Tibial nerve (tissue), 4 donors: ENCODE measurements at regions not wholly inside any gene's neighbourhood (a gene's known extent, or its start where the extent isn't known, plus 50 kb on each side); places are given as distances from the start of the nearest gene placed in this dataset.

ENCODE experiments used
- DNase-seq, 2 donors: peaks; one replicate each; pipeline ENCODE4 v3.0.0-alpha.2; 2019; ENCODE audit warnings: low spot score in 2 of 2
- H3K27ac ChIP-seq, 4 donors: fragments of 200-600 bp; sonication (generic) in 3 of 4; one replicate each; pipeline ENCODE4 v1.5.1; 2017 to 2019; ENCODE audit warnings: mild to moderate bottlenecking in 1 of 4
- H3K27me3 ChIP-seq, 2 donors: fragments of 200-600 bp; sonication (generic) in 1 of 2; one replicate each; pipeline versions ENCODE4 v1.5.1 to v1.6.0; 2017 to 2019
- H3K36me3 ChIP-seq, 3 donors: fragments of 200-600 bp; sonication (generic); one replicate each; pipeline ENCODE4 v1.5.1; 2018 to 2019
- H3K4me1 ChIP-seq, 4 donors: fragments of 200-600 bp; sonication (generic) in 3 of 4; one replicate each; pipeline ENCODE4 v1.5.1; 2017 to 2019
- H3K4me3 ChIP-seq, 4 donors: fragments of 200-600 bp; sonication (generic) in 3 of 4; one replicate each; pipeline ENCODE4 v1.5.1; 2017 to 2019; ENCODE audit warnings: mild to moderate bottlenecking in 1 of 4, moderate library complexity in 1 of 4
- H3K9me3 ChIP-seq, 4 donors: fragments of 200-600 bp; sonication (generic) in 3 of 4; one replicate each; pipeline ENCODE4 v1.5.1; 2017 to 2019
- EP300 ChIP-seq, 2 donors: sonication (generic); formaldehyde crosslinking; IDR thresholded peaks; one replicate each; pipeline ENCODE4 v1.6.1; 2017; ENCODE audit warnings: antibody characterized with exemption in 2 of 2, mild to moderate bottlenecking in 1 of 2
- POLR2A ChIP-seq, 2 donors: fragments of 450-650 bp; IDR thresholded peaks; one replicate each; pipeline ENCODE4 v1.6.1; 2017; ENCODE audit warnings: antibody characterized with exemption in 2 of 2, mild to moderate bottlenecking in 2 of 2, moderate library complexity in 2 of 2
- WGBS, 2 donors: methylation state at CpG; one replicate each; pipeline ENCODE4 v1.1.5; 2018; 5-methylcytosine and 5-hydroxymethylcytosine counted together
- TF ChIP-seq, protein P1 (sequence below), 5 experiments: fragments of 200-600 bp in 3 of 5; fragments of 450-650 bp in 2 of 5; sonication (generic) in 3 of 5; IDR thresholded peaks; one replicate each; pipeline ENCODE4 v1.5.1; 2016 to 2019; ENCODE audit warnings: antibody characterized with exemption in 5 of 5, mild to moderate bottlenecking in 3 of 5, moderate library complexity in 2 of 5

DNA sequence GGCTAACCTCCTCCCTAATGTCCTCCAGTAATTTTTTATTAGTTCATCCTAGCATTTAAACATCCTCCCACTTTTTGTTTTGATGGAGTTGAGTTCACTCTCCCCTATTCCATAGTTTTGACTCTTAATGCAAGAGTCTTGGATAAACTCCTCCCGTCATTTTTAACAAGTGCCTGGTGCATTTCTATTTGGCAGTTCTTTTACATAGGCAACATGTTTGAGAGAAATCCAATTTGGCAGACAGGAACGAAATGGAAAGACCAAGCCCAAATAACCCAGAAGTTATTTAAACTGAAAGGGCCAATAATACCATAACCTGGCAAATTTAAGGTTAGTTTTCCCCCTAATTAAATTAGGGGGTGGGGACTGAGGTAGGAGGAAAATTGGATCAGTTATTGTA, 291.5 kb upstream of the MANEA start:
- Histone ChIP-seq H3K4me3 (no peak overlapping the region), H3K4me1 (no peaks in the 10 kb centered on the region), H3K27me3 (no peaks in the 10 kb centered on the region), H3K27ac (no peak overlapping the region), H3K9me3 (no peaks in the 10 kb centered on the region), H3K36me3 (no peaks in the 10 kb centered on the region)
- DNase-seq: no peak
- WGBS, 2 donors: 43 to 52% methylated on average over 2 of the region's 2 CpGs
- TF ChIP-seq POLR2A (IDR thresholded peaks at IDR 0.05) (no peak), EP300 (IDR thresholded peaks at IDR 0.05) (no peak)
- TF ChIP-seq, protein P1, sequence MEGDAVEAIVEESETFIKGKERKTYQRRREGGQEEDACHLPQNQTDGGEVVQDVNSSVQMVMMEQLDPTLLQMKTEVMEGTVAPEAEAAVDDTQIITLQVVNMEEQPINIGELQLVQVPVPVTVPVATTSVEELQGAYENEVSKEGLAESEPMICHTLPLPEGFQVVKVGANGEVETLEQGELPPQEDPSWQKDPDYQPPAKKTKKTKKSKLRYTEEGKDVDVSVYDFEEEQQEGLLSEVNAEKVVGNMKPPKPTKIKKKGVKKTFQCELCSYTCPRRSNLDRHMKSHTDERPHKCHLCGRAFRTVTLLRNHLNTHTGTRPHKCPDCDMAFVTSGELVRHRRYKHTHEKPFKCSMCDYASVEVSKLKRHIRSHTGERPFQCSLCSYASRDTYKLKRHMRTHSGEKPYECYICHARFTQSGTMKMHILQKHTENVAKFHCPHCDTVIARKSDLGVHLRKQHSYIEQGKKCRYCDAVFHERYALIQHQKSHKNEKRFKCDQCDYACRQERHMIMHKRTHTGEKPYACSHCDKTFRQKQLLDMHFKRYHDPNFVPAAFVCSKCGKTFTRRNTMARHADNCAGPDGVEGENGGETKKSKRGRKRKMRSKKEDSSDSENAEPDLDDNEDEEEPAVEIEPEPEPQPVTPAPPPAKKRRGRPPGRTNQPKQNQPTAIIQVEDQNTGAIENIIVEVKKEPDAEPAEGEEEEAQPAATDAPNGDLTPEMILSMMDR (IDR thresholded peaks at IDR 0.05): no peak

- H3K4me1 ChIP-seq: no peaks in the 10 kb centered on the region
- H3K4me3 ChIP-seq: no peak overlapping the region
- no peak for DNase-seq
- no peaks in the 10 kb centered on the region for H3K36me3 ChIP-seq
- no peaks in the 10 kb centered on the region for H3K27me3 ChIP-seq
- H3K9me3 ChIP-seq: no peaks in the 10 kb centered on the region
- TF ChIP-seq EP300 (IDR thresholded peaks at IDR 0.05) (no peak), POLR2A (IDR thresholded peaks at IDR 0.05) (no peak)
- TF ChIP-seq, protein P1 (IDR thresholded peaks at IDR 0.05): no peak
- H3K27ac ChIP-seq: no peak overlapping the region
Observed at GRCh38 chr6:95286874-95287273, 290.5 kb upstream of the MANEA start.

DNA sequence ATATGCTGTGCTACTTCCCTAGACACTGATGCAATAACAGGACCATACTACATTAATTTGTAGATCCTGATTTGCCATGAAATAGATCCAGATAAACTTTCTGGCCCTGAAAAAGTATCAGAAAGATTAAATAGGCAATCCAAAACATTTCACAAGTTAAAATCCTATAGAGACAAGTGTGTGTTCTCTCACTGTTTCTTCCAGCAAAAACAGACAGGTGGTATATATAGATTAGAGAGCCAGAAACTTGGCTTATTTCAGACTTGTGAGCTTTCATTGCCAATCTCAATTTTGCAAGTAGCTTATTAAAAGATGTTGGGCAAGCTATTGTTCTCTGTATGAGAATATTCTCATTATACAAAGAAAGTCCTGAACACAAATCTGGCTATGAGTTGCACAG, 289.1 kb upstream of the MANEA start:
- no peak overlapping the region for H3K4me3 ChIP-seq
- no peaks in the 10 kb centered on the region for H3K4me1 ChIP-seq
- no peak for DNase-seq
- H3K27me3 ChIP-seq: no peaks in the 10 kb centered on the region
- H3K36me3 ChIP-seq: no peaks in the 10 kb centered on the region
- H3K27ac ChIP-seq: no peak overlapping the region
- no peaks in the 10 kb centered on the region for H3K9me3 ChIP-seq
- TF ChIP-seq, protein P1 (IDR thresholded peaks at IDR 0.05): no peak
- TF ChIP-seq EP300 (IDR thresholded peaks at IDR 0.05) (no peak), POLR2A (IDR thresholded peaks at IDR 0.05) (no peak)

DNA sequence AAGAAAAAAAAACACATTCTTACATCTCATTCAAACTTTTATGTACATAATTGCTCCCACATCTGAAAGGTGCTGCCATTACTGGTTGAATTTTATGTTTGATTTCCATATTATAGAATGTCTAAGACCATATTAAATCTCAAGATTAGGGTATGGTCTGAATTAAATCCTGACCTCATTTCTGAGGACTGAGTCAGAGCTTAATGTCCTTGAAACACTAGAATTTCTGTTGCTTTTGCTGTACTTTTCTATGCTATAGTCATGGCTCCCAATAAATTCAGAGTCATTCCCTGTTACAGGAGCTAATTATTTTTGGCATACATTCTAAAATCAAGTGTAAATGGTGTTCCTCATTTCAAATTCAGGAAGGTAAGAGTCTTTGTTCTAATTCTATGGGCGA, 285.3 kb upstream of the MANEA start:
- H3K27ac ChIP-seq: no peak overlapping the region
- no peaks in the 10 kb centered on the region for H3K27me3 ChIP-seq
- no peak for TF ChIP-seq EP300 (IDR thresholded peaks at IDR 0.05)
- TF ChIP-seq POLR2A (IDR thresholded peaks at IDR 0.05): no peak
- WGBS, 2 donors: 42 to 85% methylated on average over 1 of the region's 1 CpG
- DNase-seq: no peak
- no peaks in the 10 kb centered on the region for H3K4me1 ChIP-seq
- no peaks in the 10 kb centered on the region for H3K9me3 ChIP-seq
- H3K36me3 ChIP-seq: no peaks in the 10 kb centered on the region
- no peak overlapping the region for H3K4me3 ChIP-seq

DNA sequence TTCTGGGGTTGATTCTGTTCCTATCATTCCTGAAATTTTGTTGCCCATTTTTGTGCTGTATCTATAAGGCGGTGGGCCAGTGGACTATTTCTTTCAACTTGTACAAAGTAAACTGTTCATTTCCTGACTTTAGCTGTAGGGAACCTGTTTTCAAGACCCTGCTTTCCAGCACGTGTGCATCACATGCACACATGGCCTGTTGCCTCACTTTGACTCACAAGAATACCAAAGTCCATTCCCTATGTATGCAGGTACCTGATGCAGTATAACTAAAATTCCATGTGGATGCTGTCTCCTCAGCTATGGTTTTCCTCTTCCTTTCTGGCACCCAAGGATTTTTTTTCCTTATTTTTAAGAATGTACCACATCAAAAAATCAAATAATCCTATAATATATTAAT, 284.1 kb upstream of the MANEA start:
- no peaks in the 10 kb centered on the region for H3K27me3 ChIP-seq
- no peak for DNase-seq
- H3K4me3 ChIP-seq: no peak overlapping the region
- TF ChIP-seq, protein P1 (IDR thresholded peaks at IDR 0.05): no peak
- TF ChIP-seq POLR2A (IDR thresholded peaks at IDR 0.05) (no peak), EP300 (IDR thresholded peaks at IDR 0.05) (no peak)
- H3K9me3 ChIP-seq: no peaks in the 10 kb centered on the region
- H3K4me1 ChIP-seq: no peaks in the 10 kb centered on the region
- WGBS, 2 donors: 54 to 71% methylated on average over 2 of the region's 2 CpGs
- no peak overlapping the region for H3K27ac ChIP-seq
- no peaks in the 10 kb centered on the region for H3K36me3 ChIP-seq

DNA sequence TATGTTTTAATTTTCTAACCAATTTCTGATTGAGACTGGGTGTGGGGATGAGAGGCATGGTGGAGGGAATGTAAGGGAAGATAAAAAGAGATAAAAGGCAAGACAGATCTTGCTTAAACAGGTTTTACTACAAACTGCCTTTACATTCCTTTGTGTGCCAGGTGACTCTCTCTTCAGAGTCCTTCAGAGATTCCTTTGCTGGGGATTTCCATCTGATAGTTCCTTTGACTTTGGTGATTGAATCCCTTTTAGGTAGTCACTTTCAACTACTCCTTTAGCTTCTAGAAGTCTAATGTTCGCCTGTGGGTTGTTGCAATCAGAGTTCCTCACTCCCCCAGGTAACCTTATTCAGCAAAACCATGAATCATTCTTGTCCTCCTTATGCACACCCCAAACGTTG, 283.3 kb upstream of the MANEA start:
- Histone ChIP-seq H3K36me3 (no peaks in the 10 kb centered on the region), H3K27ac (no peak overlapping the region), H3K9me3 (no peaks in the 10 kb centered on the region), H3K4me3 (no peak overlapping the region), H3K27me3 (no peaks in the 10 kb centered on the region), H3K4me1 (no peaks in the 10 kb centered on the region)
- no peak for DNase-seq
- TF ChIP-seq EP300 (IDR thresholded peaks at IDR 0.05) (no peak), POLR2A (IDR thresholded peaks at IDR 0.05) (no peak)
- TF ChIP-seq, protein P1 (IDR thresholded peaks at IDR 0.05): no peak
- WGBS, 2 donors: 62 to 64% methylated on average over 2 of the region's 2 CpGs
